ENCODE measurements at regions not wholly inside any gene's neighbourhood (a gene's known extent, or its start where the extent isn't known, plus 50 kb on each side); places are given as distances from the start of the nearest gene placed in this dataset.

DNA sequence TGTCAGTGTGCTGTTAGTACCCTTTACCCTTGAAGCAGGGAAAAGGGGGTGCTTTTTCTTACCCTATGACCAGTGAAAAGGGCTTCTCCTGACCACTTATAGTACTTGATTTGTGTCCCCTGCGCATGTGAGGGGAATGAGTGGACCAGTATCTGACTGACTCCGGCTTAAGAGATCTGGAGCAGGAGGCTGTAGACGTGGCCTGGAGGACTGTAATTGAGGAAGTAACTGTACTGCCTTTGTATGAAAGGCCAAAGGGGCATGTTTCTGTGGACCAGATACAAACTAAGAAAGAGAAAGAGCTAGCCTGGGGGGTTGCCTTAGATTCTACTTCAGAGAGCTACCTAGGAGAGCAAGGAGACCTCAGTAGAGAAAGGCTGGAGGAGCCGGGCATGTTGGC, 89.9 kb upstream of the TBL1XR1 start:
- CTCF ChIA-PET, result no interaction called here
- no peaks in the 10 kb centered on the region for H3K27me3 ChIP-seq (ENCODE audit: control insufficient read depth in 1 of 2, insufficient read depth in 2 of 2, low read length in 2 of 2)
- Mint-ChIP-seq H3K9me3 (no peaks in the 10 kb centered on the region), H3K4me1 (ENCODE audit: low read depth) (peaks cover 17% of the 10 kb centered on the region), H3K27ac (no peak overlapping the region), H3K4me3 (no peak overlapping the region), H3K36me3 (ENCODE audit: low read depth) (no peaks in the 10 kb centered on the region), H3K27me3 (no peaks in the 10 kb centered on the region)
- POLR2A ChIA-PET, result no interaction called here
- H3K27ac ChIP-seq (ENCODE audit: low read depth in 1 of 2, low read length in 2 of 2), result no peak overlapping the region
- TF ChIP-seq, protein P1, sequence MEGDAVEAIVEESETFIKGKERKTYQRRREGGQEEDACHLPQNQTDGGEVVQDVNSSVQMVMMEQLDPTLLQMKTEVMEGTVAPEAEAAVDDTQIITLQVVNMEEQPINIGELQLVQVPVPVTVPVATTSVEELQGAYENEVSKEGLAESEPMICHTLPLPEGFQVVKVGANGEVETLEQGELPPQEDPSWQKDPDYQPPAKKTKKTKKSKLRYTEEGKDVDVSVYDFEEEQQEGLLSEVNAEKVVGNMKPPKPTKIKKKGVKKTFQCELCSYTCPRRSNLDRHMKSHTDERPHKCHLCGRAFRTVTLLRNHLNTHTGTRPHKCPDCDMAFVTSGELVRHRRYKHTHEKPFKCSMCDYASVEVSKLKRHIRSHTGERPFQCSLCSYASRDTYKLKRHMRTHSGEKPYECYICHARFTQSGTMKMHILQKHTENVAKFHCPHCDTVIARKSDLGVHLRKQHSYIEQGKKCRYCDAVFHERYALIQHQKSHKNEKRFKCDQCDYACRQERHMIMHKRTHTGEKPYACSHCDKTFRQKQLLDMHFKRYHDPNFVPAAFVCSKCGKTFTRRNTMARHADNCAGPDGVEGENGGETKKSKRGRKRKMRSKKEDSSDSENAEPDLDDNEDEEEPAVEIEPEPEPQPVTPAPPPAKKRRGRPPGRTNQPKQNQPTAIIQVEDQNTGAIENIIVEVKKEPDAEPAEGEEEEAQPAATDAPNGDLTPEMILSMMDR (IDR thresholded peaks at IDR 0.05), result no peak
- DNase-seq (no peak), ATAC-seq (ENCODE audit: poor library complexity) (no peak)
- no peak overlapping the region for H3K4me3 ChIP-seq (ENCODE audit: low read length)
- peaks cover 7% of the 10 kb centered on the region for H3K4me1 ChIP-seq (ENCODE audit: insufficient read depth, low read length)
- intact Hi-C loops (cut with DNase I, micrococcal nuclease), result loop anchor here (10.0 kb wide), 2 partner anchors 68 to 82 kb away; no protein-coding TSS in a partner anchor
- H3K9me3 ChIP-seq (ENCODE audit: control insufficient read depth in 1 of 2, insufficient read depth in 1 of 2, low read length in 2 of 2), result no peaks in the 10 kb centered on the region
- H3K36me3 ChIP-seq (ENCODE audit: insufficient read depth, low read length), result no peaks in the 10 kb centered on the region

DNA sequence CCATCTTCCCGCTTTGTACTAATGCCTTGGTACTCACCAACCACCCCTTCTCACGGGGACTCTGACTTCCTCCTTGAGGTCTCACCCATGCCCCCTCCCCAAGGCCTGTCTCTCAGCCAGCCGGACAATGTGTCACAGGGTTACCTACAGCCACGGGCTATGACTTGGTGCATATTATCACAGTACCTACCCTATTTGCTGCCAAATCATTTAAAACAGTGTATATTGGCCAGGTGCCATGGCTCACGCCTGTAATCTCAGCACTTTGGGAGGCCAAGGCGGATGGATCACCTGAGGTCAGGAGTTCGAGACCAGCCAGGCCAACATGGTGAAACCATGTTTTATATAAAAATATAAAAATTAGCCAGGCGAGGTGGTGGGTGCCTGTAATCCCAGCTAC, 93.4 kb upstream of the TBL1XR1 start:
- Histone ChIP-seq H3K4me3 (ENCODE audit: low read length) (no peak overlapping the region), H3K27ac (ENCODE audit: low read depth in 1 of 2, low read length in 2 of 2) (no peak overlapping the region), H3K9me3 (ENCODE audit: control insufficient read depth in 1 of 2, insufficient read depth in 1 of 2, low read length in 2 of 2) (no peaks in the 10 kb centered on the region), H3K27me3 (ENCODE audit: control insufficient read depth in 1 of 2, insufficient read depth in 2 of 2, low read length in 2 of 2) (no peaks in the 10 kb centered on the region), H3K4me1 (ENCODE audit: insufficient read depth, low read length) (no peaks in the 10 kb centered on the region), H3K36me3 (ENCODE audit: insufficient read depth, low read length) (no peaks in the 10 kb centered on the region)
- no peaks in the 10 kb centered on the region for H3K9me3 Mint-ChIP-seq
- H3K36me3 Mint-ChIP-seq (ENCODE audit: low read depth), result no peaks in the 10 kb centered on the region
- ATAC-seq (ENCODE audit: poor library complexity) (no peak), DNase-seq (no peak)
- intact Hi-C loops (cut with DNase I, micrococcal nuclease), result no loop called here
- H3K27me3 Mint-ChIP-seq, result no peaks in the 10 kb centered on the region
- no peak overlapping the region for H3K4me3 Mint-ChIP-seq
- CTCF ChIA-PET, result no interaction called here
- POLR2A ChIA-PET, result interaction anchor here (0.6 kb wide), 1 partner anchor 308 kb away, joined by 3 read pairs; no protein-coding TSS in a partner anchor
- TF ChIP-seq, protein P1 (IDR thresholded peaks at IDR 0.05), result no peak
- peaks cover 4% of the 10 kb centered on the region for H3K4me1 Mint-ChIP-seq (ENCODE audit: low read depth)
- no peak overlapping the region for H3K27ac Mint-ChIP-seq

DNA sequence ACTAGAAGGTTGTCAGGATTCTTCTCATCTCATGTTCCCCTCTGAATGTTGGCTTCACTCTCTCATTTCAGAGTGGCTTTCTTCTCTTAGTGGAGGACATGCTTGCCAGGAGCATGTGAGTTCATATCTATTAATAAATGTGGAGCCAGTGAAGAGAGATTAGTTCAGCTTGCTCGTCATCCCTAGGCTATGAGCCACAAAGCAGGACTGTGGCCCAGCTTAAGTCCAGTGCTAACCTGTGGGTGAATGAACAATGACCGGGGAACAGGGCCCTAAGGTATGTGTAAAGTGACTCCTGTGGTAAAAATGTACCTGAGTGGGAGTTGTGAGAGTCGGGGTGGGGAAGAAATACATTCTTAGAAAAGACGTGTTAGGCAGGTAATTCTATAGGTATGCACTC, 96.9 kb upstream of the TBL1XR1 start:
- no peaks in the 10 kb centered on the region for H3K27me3 ChIP-seq (ENCODE audit: control insufficient read depth in 1 of 2, insufficient read depth in 2 of 2, low read length in 2 of 2)
- Mint-ChIP-seq H3K4me1 (ENCODE audit: low read depth) (peaks cover 4% of the 10 kb centered on the region), H3K4me3 (no peak overlapping the region), H3K27me3 (no peaks in the 10 kb centered on the region), H3K27ac (no peak overlapping the region), H3K9me3 (no peaks in the 10 kb centered on the region), H3K36me3 (ENCODE audit: low read depth) (no peaks in the 10 kb centered on the region)
- ATAC-seq (ENCODE audit: poor library complexity) (no peak), DNase-seq (no peak)
- TF ChIP-seq, protein P1 (IDR thresholded peaks at IDR 0.05), result no peak
- no peak overlapping the region for H3K4me3 ChIP-seq (ENCODE audit: low read length)
- ChIA-PET CTCF (no interaction called here), POLR2A (interaction anchor here (0.9 kb wide), 1 partner anchor 66 kb away, joined by 3 read pairs; no protein-coding TSS in a partner anchor)
- no peaks in the 10 kb centered on the region for H3K36me3 ChIP-seq (ENCODE audit: insufficient read depth, low read length)
- H3K27ac ChIP-seq (ENCODE audit: low read depth in 1 of 2, low read length in 2 of 2), result no peak overlapping the region
- H3K9me3 ChIP-seq (ENCODE audit: control insufficient read depth in 1 of 2, insufficient read depth in 1 of 2, low read length in 2 of 2), result no peaks in the 10 kb centered on the region
- intact Hi-C loops (cut with DNase I, micrococcal nuclease), result no loop called here
- H3K4me1 ChIP-seq (ENCODE audit: insufficient read depth, low read length), result no peaks in the 10 kb centered on the region
